ENCODE measurements at regions not wholly inside any gene's neighbourhood (a gene's known extent, or its start where the extent isn't known, plus 50 kb on each side); places are given as distances from the start of the nearest gene placed in this dataset.

DNA sequence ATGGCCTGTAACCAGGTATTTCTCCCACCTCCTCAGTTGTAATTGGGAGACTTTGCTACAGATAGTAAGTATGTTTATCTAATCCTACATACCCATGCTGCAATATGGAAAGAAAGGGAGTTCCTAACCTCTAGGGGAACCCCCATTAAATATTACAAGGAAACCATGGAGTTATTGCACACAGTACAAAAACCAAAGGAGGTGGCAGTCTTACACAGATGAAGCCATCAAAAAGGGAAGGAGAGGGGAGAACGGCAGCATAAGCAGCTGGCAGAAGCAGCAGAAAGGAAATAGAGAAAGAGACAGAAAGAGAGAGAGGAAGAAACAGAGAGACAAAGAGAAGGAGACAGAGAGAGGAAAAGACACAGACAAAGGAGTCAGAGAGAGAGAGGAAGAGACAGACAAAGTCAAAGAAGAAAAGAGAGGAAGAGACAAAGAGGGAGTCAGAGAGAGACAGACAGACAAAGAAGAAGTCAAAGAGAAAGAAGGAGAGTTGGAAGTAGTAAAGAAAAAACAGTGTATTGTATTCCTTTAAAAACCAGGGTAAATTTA is 142.9 kb downstream of the FASLG start:
- no peak for DNase-seq (ENCODE audit: low read depth)

DNA sequence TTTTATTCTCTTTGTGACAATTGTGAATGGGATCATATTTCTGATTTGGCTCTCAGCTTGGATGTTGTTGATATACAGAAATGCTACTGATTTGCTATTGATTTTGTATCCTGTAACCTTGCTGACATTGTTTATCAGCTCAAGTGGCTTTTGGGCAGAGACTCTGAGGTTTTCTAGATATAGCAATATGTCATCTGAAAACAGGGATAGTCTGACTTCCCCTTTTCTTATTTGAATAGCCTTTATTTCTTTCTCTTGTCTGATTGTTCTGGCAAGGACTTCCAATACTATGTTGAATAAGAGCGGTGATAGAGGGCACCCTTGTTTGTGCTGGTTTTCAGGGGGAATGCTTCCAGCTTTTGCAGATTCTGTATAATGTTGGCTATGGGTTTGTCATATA is 150.8 kb downstream of the FASLG start:
- DNase-seq (ENCODE audit: low read depth), result no peak

DNA sequence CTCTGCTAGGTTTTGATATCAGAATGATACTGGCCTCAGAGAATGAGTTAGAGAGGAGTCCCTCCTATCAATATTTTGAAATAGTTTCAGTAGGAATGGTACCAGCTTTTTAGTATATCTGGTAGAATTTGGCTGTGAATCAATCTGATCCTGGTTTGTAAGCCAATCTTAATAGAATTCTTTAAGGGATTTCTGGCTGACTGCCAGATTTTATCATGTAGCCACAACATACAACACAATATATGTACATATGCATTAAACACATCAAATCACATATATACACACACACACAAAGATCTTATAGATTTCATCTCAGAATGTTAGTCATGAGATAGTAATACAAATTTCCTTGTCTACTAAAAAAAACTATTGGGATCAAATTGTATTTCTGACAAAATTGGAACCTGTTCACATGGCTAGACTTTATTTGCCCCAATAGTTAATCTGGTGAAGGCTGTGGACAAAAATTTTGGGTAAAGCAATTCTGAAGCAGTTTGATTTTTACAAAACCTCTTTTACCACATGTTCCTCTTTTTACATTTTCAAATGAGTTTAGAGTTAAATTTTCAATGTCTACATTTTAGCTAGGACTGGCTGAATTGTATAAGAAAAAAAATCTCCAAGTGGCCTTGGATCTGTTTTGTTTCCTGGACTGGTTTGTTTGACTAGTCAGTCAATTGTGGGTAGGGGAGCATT is 151.7 kb downstream of the FASLG start:
- DNase-seq (ENCODE audit: low read depth), result no peak

DNA sequence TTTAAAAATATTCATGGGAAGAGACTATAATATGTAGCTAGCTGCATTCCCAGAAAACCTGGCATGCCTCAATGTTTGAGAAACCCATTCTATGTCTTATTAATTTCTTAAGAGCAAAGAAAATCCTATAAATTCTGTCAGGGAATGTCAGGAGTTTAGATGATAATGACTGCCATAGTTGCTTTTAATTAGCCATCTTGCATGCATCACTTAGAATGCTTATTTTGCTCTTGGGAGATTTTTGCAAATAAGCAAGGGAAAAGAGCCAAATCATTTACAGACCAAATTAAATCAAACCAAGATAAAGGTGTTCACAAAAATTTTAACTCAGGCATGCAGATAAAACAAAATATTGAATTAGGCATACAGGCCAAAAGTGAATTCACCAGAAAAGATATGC is 152.8 kb downstream of the FASLG start:
- DNase-seq (ENCODE audit: low read depth), result no peak

DNA sequence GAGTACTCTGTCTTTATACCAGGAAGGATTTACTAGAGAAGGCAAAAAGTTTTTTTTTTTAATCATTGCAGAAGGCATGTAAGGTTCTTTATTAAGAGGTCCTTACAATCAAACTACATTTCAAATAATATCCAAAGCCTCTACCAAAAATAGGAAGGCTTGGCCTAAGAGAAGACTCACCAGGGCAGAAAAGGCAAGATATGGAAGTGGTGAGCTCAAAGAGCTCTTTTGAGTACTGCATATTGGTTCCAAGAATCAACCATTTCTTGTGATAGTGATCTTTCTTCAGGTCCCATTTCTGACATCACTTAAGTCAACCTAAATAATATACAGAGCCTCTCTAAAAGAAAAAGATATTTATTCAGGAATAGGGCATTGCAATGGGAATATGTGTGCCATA is 153.2 kb downstream of the FASLG start:
- no peak for DNase-seq (ENCODE audit: low read depth)

DNA sequence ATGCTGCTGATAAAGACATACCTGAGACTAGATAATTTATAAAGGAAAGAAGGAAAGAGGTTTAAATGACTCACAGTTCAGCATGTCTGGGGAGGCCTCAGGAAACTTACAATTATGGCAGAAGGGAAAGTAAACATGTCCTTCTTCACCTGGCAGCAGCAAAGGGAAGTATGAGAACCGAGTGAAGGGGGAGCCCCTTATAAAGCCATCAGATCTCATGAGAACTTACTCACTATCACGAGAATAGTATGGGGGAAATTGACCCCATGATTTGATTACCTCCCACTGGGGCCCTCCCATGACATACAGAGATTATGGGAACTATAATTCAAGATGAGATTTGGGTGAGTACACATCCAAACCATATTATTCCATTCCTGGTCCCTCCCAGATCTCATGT is 154.4 kb downstream of the FASLG start:
- no peak for DNase-seq (ENCODE audit: low read depth)

DNA sequence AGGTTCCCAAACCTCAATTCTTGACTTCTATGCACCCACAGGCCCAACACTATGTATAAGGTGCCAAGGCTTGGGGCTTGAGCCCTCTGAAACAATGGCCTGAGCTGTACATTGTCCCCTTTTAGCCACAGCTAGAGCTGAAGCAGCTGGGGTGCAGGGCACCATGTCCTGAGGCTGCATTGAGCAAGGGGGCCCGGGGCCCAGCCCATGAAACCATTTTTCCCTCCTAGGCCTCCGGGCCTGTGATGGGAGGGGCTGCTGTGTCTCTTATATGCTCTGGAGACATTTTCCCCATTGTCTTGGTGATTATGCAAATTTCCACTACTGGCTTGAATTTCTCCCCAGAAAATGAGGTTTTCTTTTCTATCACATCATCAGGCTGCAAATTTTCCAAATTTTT is 155.5 kb downstream of the FASLG start:
- no peak for DNase-seq (ENCODE audit: low read depth)

DNA sequence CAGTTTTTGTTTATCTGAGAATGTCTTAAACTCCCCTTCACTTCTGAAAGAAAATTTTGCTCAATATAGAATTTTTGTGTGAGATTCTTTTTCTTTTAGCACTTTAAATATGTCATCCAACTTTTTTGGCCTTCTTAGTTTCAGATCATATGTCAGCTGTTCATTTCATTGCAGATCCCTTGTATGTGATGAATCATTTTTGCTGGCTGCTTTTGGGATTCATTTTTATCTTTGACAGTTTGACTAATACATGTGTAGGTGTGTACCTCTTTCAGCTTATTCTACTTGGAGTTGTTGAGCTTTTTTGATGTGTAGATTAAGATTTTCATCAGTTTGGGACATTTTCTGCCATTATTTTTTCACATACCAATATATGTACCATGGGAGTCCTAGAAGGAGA is 156.8 kb downstream of the FASLG start:
- no peak for DNase-seq (ENCODE audit: low read depth)

DNA sequence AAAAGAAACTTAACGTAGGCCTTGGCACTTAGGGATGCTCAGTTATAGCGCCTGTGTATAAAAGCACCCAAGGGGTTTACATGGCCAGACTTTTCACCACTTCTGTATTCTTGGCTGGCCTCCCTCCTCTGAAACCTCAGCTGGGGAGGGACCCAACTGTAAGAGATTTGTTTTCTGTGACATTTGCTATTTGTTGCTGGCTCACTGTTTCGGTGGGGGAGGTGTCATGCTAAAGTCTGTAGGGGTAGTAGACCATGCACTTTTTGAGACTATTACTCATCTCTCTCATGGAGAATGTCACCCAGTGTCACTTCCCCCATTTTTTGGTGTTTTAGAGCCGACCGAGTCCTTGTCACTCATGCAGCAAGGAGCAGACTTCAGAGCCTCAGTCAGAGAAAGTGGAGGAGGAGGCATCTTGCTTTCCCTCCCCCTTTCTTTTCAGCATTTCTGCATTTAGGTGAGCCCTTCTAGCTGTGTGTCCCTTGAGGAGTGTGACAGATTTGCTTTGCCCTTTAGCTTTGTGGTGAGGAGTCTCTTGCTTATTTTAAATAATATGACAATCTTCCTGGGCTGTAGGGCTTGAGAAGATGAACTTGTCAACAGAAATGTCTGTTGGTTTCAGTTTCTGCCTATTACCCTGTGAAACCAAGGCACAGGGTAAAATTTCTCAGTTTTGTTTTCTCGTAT is 160.1 kb downstream of the FASLG start:
- DNase-seq (ENCODE audit: low read depth), result peak; percentile 31

DNA sequence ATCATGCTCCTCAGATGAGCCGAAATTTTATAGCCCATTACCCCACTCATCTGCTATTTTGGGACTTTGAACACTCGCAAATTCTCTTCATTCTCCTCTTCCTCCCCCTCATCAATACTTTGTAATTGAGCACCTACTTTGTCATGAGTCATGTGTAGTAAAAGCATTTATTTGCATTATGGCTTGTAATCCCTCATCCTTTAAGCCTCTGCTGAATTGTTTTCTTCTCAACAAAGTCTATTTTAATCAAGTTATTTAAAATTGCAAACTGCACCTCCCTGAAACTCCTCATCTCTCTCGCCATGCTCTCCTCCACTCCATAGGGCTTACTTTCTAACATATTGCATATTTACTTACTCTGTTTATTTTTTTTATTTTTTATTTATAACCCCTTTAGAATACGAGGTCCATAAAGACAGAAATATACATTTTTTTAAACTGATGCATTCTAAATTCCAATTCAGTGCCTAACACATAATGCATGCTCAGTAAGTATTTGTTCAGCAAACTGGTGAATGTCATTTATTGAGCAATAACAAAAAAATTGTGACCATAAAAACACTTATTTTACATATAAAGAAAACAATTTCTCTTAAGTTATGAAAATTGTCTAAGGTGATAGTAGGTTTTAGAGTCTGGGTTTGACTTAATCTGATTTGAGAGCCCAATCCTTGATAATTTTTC is 161.7 kb downstream of the FASLG start:
- no peak for DNase-seq (ENCODE audit: low read depth)

DNA sequence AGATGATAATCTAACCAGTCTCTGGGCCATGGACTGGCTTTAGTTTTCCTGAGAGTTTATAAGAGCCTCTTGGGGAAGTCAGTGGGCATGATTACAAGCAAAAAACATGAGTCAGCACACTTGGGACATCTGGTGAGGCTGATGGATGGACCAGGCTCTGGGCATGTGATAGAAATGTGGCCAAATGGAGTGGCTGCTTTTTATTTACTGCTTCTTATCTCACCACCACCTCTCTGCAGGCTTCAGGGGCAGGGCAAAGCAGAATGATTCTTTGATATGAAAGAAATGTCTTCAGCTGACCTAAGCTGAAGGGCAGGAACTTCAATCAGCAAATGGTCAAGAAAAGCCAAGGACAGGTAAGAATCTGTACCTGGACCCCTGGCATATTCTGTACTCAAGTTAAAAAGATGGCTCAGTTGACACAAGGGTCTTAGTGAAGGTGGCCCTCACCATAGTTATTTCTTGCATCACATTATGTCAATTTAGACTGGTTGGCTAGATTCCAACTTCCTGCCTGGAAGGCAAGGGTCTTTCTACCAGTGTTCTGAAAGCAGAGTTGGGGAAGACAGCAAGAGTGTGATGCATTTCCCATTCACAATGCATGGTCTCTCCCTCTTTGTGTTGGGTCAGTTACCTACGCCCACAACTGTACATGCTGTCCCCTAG is 162.8 kb downstream of the FASLG start:
- DNase-seq (ENCODE audit: low read depth), result no peak

DNA sequence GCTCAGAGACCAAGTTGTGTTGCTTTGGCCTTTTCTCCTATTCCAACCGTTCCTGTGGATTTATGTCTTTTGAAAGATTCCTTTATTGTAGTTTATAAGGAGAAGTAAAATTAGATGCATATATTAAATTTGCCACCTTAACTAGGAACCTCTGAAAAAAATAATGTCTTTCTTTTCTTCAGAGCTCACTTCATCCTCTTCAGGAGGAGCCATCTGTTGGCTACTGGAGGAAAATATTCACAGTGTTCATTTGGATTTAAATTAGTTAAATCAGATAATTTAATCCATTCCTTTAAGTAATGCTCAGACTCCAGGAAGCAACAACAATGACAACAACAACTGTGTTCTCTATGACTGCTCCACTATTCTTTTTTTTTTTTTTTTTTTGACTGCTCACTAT is 164.0 kb downstream of the FASLG start:
- no peak for DNase-seq (ENCODE audit: low read depth)

DNA sequence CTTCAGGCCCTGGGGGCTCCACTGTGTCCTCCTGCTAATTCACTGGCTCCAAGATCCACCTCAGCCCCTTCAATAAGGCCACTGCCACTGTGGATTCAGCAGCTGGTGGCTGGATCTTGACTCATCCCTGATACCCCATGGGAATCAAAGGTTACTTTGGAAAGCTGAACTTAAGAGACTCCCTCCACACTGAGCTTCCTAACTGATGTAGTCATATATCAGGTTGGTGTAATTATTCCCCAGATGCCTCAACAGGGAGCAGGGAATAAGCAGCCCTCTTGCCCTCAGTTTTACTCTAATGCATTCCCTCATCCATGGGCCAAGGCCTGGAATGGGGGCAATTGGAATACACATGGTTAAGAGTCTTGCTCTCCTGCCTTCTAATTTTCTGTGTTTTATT is 164.6 kb downstream of the FASLG start:
- no peak for DNase-seq (ENCODE audit: low read depth)

DNA sequence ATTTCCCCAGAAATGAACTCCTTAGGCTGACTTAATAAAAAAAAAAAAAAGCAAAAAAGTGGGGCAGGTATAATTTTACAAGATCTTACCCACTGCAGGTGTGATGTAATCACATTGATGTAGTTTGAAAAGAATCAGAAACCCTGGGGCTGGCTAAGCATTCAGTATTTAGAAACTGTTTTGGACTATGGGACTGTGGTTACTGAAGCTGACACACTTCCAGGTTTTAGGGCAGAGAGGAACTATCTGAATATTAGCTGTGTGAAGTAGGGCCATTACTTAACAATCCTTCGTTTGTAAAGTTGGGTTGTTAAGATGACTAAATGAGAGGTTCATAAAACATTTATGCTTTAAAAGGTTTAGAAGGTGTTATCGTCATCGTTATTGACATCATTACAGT is 165.3 kb downstream of the FASLG start:
- no peak for DNase-seq (ENCODE audit: low read depth)

DNA sequence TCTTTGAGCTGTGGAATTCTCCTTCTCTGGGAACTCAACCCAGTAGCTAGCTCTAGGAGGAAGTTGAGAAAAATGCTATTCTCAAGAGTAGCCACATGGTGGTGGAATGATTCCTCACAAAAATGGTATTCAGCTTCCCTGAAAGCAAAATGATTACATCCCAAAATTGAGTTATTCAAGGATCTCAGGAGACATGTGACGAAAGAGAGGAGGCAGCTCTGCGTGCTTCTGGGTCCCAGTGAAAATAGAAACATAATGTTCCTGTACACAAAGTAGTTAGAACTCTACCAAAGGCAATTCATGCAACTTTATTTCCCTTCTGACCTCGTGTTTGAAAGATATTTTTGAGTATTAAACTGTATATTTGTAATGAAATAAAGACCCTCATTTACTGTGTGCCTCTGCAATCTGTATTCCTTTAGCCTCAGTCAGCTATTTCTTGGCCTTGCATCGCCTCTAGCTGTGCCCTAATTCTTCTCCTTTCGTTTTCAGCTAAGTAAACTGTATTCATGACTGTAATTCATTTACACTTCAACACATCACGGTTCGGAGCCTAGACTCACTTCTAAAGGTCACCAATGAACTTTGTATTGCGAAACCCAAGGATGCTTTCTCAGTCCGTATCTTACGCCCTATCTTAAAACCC is 167.3 kb downstream of the FASLG start:
- DNase-seq (ENCODE audit: low read depth), result no peak

DNA sequence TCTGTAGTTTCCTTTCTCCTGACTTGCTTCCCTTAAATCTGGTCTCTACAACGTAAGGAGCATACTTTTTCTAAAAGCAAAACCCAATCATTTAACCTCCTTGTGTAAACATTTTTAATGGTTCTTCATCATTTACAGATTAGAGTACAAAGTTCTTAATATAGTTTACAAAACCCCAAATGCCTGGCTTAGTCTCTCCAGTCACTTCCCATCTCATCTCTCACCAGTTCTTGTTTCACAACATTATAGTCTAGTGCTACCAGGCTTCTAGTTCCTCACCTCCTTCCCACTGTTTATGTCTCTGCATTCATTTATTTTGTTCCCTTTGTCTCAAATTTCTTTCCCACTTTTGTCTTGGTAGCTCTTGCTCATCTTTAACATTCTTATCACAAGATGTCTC is 168.4 kb downstream of the FASLG start:
- DNase-seq (ENCODE audit: low read depth), result no peak

DNA sequence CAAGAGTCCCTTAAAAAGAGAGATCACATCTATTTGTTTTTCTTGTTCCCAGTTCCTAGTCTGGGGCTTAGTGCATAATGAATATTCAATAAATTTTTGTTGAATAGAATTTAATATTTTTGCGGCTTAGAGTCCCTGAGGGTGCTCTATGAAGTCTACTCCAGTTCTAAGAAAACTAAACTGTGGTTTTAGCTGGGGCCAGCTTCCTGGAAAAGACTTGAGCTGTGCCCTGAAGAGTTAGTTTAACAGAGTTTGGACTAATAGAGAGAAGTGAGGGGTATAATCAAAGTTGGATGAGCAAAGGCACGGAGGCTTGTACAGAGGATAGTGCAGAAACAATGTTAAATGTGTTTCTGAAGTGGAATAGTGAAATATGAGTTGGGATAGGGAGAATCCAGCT is 168.9 kb downstream of the FASLG start:
- no peak for DNase-seq (ENCODE audit: low read depth)

DNA sequence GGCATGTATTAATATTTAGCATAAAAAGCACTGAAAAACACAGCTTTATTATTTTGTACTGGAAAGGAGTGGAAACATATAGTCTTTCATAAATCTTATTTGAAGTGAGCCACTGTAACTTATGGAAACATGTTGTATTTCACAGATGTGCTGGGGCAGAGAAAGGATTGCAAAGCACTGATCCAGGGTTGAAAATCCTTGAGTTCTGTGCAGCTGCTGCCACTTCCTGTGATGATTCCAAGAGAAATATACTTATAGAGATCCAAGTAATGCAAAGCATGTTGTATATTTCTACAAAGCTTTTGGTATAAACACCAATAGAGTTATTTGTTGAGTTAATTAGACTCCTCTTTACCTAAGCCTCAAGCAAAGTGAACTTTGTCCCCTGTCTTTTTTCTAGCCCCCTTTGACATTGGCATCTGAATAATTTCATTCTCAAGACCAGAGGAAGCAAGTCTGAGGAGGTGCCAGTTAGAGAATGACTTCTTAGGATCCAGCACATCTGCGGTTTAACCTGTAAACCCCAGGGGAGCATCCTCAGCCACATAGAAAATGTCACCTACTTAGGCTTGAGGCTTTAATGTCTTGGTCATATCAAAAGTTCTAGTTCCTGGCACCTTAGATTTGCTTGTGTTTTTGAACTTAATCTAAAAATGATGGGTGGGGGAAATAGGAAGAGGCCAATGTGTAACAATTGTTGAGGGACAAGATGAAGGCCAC is 173.3 kb downstream of the FASLG start:
- no peak for DNase-seq (ENCODE audit: low read depth)

DNA sequence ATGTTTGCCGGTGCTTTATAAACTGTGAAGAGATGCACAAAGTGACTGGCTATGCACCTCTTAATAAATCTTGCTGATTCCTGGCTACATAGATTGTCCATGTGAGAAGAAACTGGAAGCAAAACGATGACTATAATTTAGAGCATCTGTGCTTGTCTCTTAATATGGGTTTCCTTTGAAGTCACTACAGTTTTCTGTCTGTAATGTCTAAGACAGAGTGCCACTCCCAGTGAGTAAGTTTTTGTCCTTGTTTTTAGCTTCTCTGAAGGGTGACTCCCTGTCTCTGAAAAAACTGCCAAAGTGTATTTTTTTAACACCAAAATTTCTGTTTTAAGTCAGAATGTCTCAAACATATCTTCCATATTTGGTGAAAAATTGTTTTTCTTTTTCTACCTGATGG is 175.1 kb downstream of the FASLG start:
- DNase-seq (ENCODE audit: low read depth), result no peak

DNA sequence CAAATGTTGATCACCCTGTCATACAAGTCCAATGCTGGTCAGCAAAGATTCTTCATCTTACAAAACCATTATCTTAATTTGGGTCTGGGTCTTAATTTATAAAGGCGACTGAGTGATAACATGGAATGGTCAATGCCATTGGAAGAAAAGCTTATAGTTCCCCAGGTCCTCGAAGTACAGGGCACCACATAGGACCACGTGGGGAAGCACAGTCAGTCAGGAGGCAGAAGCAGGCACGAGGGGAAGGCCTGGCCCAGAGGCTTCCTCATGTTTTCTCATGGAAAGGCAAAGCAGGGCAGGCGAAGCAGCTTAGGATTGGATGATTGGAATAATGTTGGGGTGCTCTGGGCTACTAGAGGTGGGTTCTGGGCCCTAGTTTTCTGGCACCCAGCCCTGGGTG is 175.7 kb downstream of the FASLG start:
- no peak for DNase-seq (ENCODE audit: low read depth)

DNA sequence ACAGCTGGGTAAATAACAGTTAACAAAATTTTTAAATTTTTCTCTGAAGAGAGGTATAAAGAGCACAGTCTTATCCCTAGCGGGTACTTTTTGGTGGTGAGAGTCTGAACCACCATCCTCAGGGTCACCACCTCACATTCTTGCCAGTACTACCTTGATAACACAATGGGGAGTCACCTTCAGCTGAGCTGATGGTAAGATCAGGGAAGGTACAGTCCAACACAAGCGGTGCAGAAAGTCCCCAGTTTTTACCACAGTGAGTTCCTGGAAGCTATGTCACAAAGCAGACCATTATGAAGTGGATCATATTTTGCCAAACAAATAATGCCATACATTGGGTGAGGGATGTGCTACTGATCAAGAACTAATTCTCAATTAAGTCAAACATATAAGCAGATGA is 176.9 kb downstream of the FASLG start:
- no peak for DNase-seq (ENCODE audit: low read depth)
